GM23338 (cell line): ENCODE measurements at regions not wholly inside any gene's neighbourhood (a gene's known extent, or its start where the extent isn't known, plus 50 kb on each side); places are given as distances from the start of the nearest gene placed in this dataset.

Experiments
- ATAC-seq: fragments of 200-7000 bp; cut with Tn5 transposase; 3 replicates; pipeline ENCODE4 v1.9.1; 2020
- DNase-seq: peaks from one replicate; pipeline ENCODE4 v3.0.0-alpha.2; 2015; ENCODE audit warnings: low spot score
- H2AFZ ChIP-seq: fragments of 200-600 bp; sonication (generic); 2 replicates; pipeline ENCODE4 v1.8.0; 2016; ENCODE audit warnings: antibody characterized with exemption, mild to moderate bottlenecking, moderate library complexity
- H3F3A ChIP-seq: fragments of 200-600 bp; sonication (generic); replicated peaks from 2 replicates; pipeline ENCODE4 v1.8.0; 2017; ENCODE audit warnings: antibody characterized with exemption, mixed run types, low read depth
- H3K27ac ChIP-seq: fragments of 200-600 bp; sonication (generic); 2 replicates; pipeline ENCODE4 v1.6.1; 2016; ENCODE audit warnings: low read depth
- H3K27me3 ChIP-seq: fragments of 200-600 bp; sonication (generic); 2 replicates; pipeline ENCODE4 v1.8.0; 2016; ENCODE audit warnings: mild to moderate bottlenecking, mixed run types, moderate library complexity; ENCODE audit not compliant: insufficient read depth
- H3K36me3 ChIP-seq: fragments of 200-600 bp; sonication (generic); 2 replicates; pipeline ENCODE4 v1.8.0; 2016; ENCODE audit warnings: mild to moderate bottlenecking; ENCODE audit not compliant: insufficient read depth
- H3K4me1 ChIP-seq: fragments of 200-600 bp; sonication (generic); 2 replicates; pipeline ENCODE4 v1.8.0; 2016; ENCODE audit warnings: mild to moderate bottlenecking, moderate library complexity; ENCODE audit not compliant: insufficient read depth
- H3K4me2 ChIP-seq: fragments of 200-600 bp; sonication (generic); 2 replicates; pipeline ENCODE4 v1.7.1; 2017; ENCODE audit warnings: mixed run types
- H3K4me3 ChIP-seq: fragments of 200-600 bp; sonication (generic); 2 replicates; pipeline ENCODE4 v1.6.1; 2016; ENCODE audit warnings: mixed run types
- H3K79me2 ChIP-seq: fragments of 200-600 bp; sonication (generic); replicated peaks from 2 replicates; pipeline ENCODE4 v1.8.0; 2017; ENCODE audit warnings: mild to moderate bottlenecking; ENCODE audit not compliant: insufficient read depth
- H3K9me2 ChIP-seq: fragments of 200-600 bp; sonication (generic); 2 replicates; pipeline ENCODE4 v1.8.0; 2017; ENCODE audit not compliant: insufficient read depth
- H4K20me1 ChIP-seq: fragments of 200-600 bp; sonication (generic); replicated peaks from 2 replicates; pipeline ENCODE4 v1.8.0; 2017; ENCODE audit warnings: mild to moderate bottlenecking; ENCODE audit not compliant: insufficient read depth
- H3K27ac Mint-ChIP-seq: 2 replicates; pipeline ENCODE4 v1.8.0; 2020; ENCODE audit warnings: inconsistent platforms, mild to moderate bottlenecking, moderate library complexity, mixed read lengths
- H3K27me3 Mint-ChIP-seq: 3 replicates; pipeline ENCODE4 v1.8.0; 2022; ENCODE audit warnings: low read depth, mild to moderate bottlenecking, moderate library complexity, mixed read lengths, inconsistent platforms; ENCODE audit not compliant: insufficient read depth, poor library complexity
- H3K36me3 Mint-ChIP-seq: 3 replicates; pipeline ENCODE4 v1.8.0; 2021; ENCODE audit warnings: low read depth, mild to moderate bottlenecking, inconsistent platforms, moderate library complexity, mixed read lengths
- H3K4me1 Mint-ChIP-seq: 3 replicates; pipeline ENCODE4 v1.8.0; 2020; ENCODE audit warnings: mild to moderate bottlenecking, inconsistent platforms, mixed read lengths
- H3K4me3 Mint-ChIP-seq: 3 replicates; pipeline ENCODE4 v1.8.0; 2021; ENCODE audit warnings: moderate library complexity, mild to moderate bottlenecking, inconsistent platforms, mixed read lengths
- H3K9me3 Mint-ChIP-seq: 3 replicates; pipeline ENCODE4 v1.8.0; 2020; ENCODE audit warnings: moderate library complexity, mild to moderate bottlenecking, inconsistent platforms, mixed read lengths
- CREB1 ChIP-seq: fragments of 250-450 bp; sonication (Bioruptor Pico); IDR thresholded peaks from 2 replicates; pipeline ENCODE4 v1.5.0; 2020; ENCODE audit warnings: low read depth, mild to moderate bottlenecking, moderate library complexity
- EZH2 ChIP-seq: fragments of 200-600 bp; sonication (generic); IDR thresholded peaks from one replicate; pipeline ENCODE4 v1.8.0; 2017; ENCODE audit warnings: antibody characterized with exemption, mild to moderate bottlenecking, low read depth; ENCODE audit not compliant: unreplicated experiment
- EZH2phosphoT487 ChIP-seq: fragments of 200-600 bp; sonication (generic); IDR thresholded peaks from one replicate; pipeline ENCODE4 v1.8.1; 2018; ENCODE audit warnings: antibody characterized with exemption; ENCODE audit not compliant: unreplicated experiment
- JUNB ChIP-seq: IDR thresholded peaks from one replicate; pipeline ENCODE4 v1.6.1; 2016; ENCODE audit warnings: antibody characterized with exemption; ENCODE audit not compliant: unreplicated experiment
- NANOG ChIP-seq: IDR thresholded peaks from 2 replicates; pipeline ENCODE4 v1.6.1; 2016; ENCODE audit warnings: antibody characterized with exemption, borderline replicate concordance
- POLR2AphosphoS5 ChIP-seq: IDR thresholded peaks from 2 replicates; pipeline ENCODE4 v1.6.1; 2016; ENCODE audit warnings: antibody characterized with exemption, low read depth
- STAT1 ChIP-seq: IDR thresholded peaks from one replicate; pipeline ENCODE4 v1.6.1; 2016; ENCODE audit warnings: antibody characterized with exemption; ENCODE audit not compliant: unreplicated experiment
- ZNF114 ChIP-seq: fragments of 250-450 bp; sonication (Bioruptor Pico); IDR thresholded peaks from 2 replicates; pipeline ENCODE4 v1.5.0; 2020; ENCODE audit warnings: mild to moderate bottlenecking, moderate library complexity
- ZNF331 ChIP-seq: fragments of 250-450 bp; sonication (Bioruptor Pico); IDR thresholded peaks from 2 replicates; pipeline ENCODE4 v1.5.0; 2020; ENCODE audit warnings: low read depth, mild to moderate bottlenecking, moderate library complexity
- TF ChIP-seq, protein P1 (sequence below), 2 experiments: fragments of 200-600 bp in 1 of 2; sonication (generic) in 1 of 2; conservative IDR thresholded peaks; 2 replicates each; pipeline versions ENCODE4 v1.5.1 to v1.6.1; 2016 to 2017; ENCODE audit warnings: antibody characterized with exemption in 2 of 2, low read depth in 2 of 2, mild to moderate bottlenecking in 2 of 2, moderate library complexity in 1 of 2
- TF ChIP-seq, protein P2 (sequence below): IDR thresholded peaks from 2 replicates; pipeline ENCODE4 v1.6.1; 2016; ENCODE audit warnings: antibody characterized with exemption
- TF ChIP-seq, protein P3 (sequence below): IDR thresholded peaks from one replicate; pipeline ENCODE4 v1.6.1; 2018; ENCODE audit warnings: antibody characterized with exemption; ENCODE audit not compliant: unreplicated experiment

DNA sequence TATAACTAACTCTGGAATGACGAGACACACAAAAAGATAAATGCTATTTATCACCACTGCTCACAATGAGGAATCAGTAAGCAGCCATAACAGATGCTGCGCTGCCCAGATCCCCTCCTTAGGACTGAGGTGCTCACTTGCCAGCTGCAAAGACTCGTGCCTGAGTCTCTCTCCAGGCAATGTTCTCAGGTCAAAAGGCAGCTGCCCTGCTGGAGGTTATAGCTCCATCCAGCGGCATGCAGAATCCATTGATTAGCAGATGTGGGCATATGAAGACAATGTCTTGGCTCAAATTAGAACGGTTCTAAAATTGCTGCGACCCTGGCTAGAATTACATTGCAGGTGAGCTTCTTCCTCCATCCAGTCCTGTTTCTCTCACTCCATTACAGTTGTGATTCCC is 328.2 kb upstream of the CHRM3 start:
- Histone ChIP-seq H3K79me2 (no peaks in the 10 kb centered on the region), H3K27me3 (no peaks in the 10 kb centered on the region), H4K20me1 (no peaks in the 10 kb centered on the region), H3F3A (no peaks in the 10 kb centered on the region), H3K4me2 (no peak overlapping the region), H3K4me3 (no peak overlapping the region), H3K9me2 (0 out of 2 replicates have a peak, but pooled peaks cover 8% of the 10 kb centered on the region), H3K4me1 (peaks cover 21% of the 10 kb centered on the region), H2AFZ (peak overlapping the region; percentile 73; the same call in 1 of the 2 replicates), H3K36me3 (no peaks in the 10 kb centered on the region), H3K27ac (no peak overlapping the region)
- peaks cover 9% of the 10 kb centered on the region; the same call in 2 of the 3 replicates for H3K9me3 Mint-ChIP-seq
- no peak overlapping the region for H3K27ac Mint-ChIP-seq
- H3K27me3 Mint-ChIP-seq, result peaks cover 1% of the 10 kb centered on the region
- TF ChIP-seq NANOG, result no peak
- TF ChIP-seq, protein P1, sequence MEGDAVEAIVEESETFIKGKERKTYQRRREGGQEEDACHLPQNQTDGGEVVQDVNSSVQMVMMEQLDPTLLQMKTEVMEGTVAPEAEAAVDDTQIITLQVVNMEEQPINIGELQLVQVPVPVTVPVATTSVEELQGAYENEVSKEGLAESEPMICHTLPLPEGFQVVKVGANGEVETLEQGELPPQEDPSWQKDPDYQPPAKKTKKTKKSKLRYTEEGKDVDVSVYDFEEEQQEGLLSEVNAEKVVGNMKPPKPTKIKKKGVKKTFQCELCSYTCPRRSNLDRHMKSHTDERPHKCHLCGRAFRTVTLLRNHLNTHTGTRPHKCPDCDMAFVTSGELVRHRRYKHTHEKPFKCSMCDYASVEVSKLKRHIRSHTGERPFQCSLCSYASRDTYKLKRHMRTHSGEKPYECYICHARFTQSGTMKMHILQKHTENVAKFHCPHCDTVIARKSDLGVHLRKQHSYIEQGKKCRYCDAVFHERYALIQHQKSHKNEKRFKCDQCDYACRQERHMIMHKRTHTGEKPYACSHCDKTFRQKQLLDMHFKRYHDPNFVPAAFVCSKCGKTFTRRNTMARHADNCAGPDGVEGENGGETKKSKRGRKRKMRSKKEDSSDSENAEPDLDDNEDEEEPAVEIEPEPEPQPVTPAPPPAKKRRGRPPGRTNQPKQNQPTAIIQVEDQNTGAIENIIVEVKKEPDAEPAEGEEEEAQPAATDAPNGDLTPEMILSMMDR (conservative IDR thresholded peaks at IDR 0.05; ENCODE audit: low read depth in 2 of 2), result peak in 1 of 2 experiments; percentile 52; a peak in 2 of 4 replicates
- DNase-seq, result peak; percentile 15
- H3K4me1 Mint-ChIP-seq, result peaks cover 25% of the 10 kb centered on the region
- H3K36me3 Mint-ChIP-seq, result peaks cover 17% of the 10 kb centered on the region; the same call in 2 of the 3 replicates
- no peak overlapping the region for H3K4me3 Mint-ChIP-seq
- no peak for ATAC-seq

DNA sequence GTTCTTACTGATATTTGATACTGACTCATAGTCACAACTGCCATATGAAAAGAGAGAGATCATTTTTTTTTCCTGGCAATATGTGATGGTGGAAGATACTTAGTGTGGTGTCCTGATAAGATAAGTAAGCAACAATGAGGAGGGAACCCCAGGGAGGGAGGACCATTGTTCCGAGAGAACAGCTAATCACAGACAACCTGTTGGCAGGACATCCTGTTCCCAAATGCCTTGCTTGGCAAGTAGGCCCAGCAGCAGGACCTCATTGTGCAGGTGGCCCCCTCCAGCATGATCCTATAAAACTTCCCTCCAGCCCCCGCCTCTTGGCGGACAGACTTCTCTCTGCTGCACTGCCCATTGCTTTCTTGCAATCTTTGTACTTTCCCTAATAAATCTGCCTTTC is 329.4 kb upstream of the CHRM3 start:
- Histone ChIP-seq H3K36me3 (no peaks in the 10 kb centered on the region), H3K9me2 (0 out of 2 replicates have a peak, but pooled peaks cover 8% of the 10 kb centered on the region), H3K27me3 (no peaks in the 10 kb centered on the region), H4K20me1 (no peaks in the 10 kb centered on the region), H3F3A (no peaks in the 10 kb centered on the region), H3K27ac (no peak overlapping the region), H3K4me1 (peaks cover 11% of the 10 kb centered on the region), H3K79me2 (no peaks in the 10 kb centered on the region), H3K4me2 (no peak overlapping the region), H3K4me3 (no peak overlapping the region), H2AFZ (no peak overlapping the region)
- no peak overlapping the region for H3K4me3 Mint-ChIP-seq
- H3K4me1 Mint-ChIP-seq, result peaks cover 18% of the 10 kb centered on the region
- H3K9me3 Mint-ChIP-seq, result peaks cover 9% of the 10 kb centered on the region; the same call in 2 of the 3 replicates
- DNase-seq (peak; percentile 11), ATAC-seq (no peak)
- H3K27ac Mint-ChIP-seq, result no peak overlapping the region
- peaks cover 17% of the 10 kb centered on the region; the same call in 2 of the 3 replicates for H3K36me3 Mint-ChIP-seq
- no peaks in the 10 kb centered on the region for H3K27me3 Mint-ChIP-seq
- no peak for TF ChIP-seq CREB1
- TF ChIP-seq, protein P2, sequence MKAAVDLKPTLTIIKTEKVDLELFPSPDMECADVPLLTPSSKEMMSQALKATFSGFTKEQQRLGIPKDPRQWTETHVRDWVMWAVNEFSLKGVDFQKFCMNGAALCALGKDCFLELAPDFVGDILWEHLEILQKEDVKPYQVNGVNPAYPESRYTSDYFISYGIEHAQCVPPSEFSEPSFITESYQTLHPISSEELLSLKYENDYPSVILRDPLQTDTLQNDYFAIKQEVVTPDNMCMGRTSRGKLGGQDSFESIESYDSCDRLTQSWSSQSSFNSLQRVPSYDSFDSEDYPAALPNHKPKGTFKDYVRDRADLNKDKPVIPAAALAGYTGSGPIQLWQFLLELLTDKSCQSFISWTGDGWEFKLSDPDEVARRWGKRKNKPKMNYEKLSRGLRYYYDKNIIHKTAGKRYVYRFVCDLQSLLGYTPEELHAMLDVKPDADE, result no peak
- TF ChIP-seq, protein P3, sequence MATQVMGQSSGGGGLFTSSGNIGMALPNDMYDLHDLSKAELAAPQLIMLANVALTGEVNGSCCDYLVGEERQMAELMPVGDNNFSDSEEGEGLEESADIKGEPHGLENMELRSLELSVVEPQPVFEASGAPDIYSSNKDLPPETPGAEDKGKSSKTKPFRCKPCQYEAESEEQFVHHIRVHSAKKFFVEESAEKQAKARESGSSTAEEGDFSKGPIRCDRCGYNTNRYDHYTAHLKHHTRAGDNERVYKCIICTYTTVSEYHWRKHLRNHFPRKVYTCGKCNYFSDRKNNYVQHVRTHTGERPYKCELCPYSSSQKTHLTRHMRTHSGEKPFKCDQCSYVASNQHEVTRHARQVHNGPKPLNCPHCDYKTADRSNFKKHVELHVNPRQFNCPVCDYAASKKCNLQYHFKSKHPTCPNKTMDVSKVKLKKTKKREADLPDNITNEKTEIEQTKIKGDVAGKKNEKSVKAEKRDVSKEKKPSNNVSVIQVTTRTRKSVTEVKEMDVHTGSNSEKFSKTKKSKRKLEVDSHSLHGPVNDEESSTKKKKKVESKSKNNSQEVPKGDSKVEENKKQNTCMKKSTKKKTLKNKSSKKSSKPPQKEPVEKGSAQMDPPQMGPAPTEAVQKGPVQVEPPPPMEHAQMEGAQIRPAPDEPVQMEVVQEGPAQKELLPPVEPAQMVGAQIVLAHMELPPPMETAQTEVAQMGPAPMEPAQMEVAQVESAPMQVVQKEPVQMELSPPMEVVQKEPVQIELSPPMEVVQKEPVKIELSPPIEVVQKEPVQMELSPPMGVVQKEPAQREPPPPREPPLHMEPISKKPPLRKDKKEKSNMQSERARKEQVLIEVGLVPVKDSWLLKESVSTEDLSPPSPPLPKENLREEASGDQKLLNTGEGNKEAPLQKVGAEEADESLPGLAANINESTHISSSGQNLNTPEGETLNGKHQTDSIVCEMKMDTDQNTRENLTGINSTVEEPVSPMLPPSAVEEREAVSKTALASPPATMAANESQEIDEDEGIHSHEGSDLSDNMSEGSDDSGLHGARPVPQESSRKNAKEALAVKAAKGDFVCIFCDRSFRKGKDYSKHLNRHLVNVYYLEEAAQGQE, result no peak
- TF ChIP-seq STAT1, result no peak
- TF ChIP-seq JUNB, result no peak
- TF ChIP-seq POLR2AphosphoS5, result no peak
- TF ChIP-seq ZNF114, result no peak
- TF ChIP-seq ZNF331 (CRISPR knock-in tag), result no peak
- TF ChIP-seq EZH2, result no peak
- TF ChIP-seq EZH2phosphoT487, result no peak
- TF ChIP-seq NANOG, result no peak
